Keratinocyte (primary cell): ENCODE measurements at regions not wholly inside any gene's neighbourhood (a gene's known extent, or its start where the extent isn't known, plus 50 kb on each side); places are given as distances from the start of the nearest gene placed in this dataset.

Source experiments
- DNase-seq: peaks from one replicate; pipeline ENCODE4 v3.0.0-alpha.2; 2011; ENCODE audit warnings: low read depth, missing footprints, low spot score
- FAIRE-seq: peaks from 2 replicates; lab custom pipeline; 2011; peaks lifted over from hg19 to GRCh38; lab: Jason Lieb, UNC
- H2AFZ ChIP-seq: 2 replicates; pipeline ENCODE4 v1.6.0; 2012; ENCODE audit warnings: low read length, control low read depth, inconsistent platforms; ENCODE audit not compliant: control insufficient read depth
- H3K27ac ChIP-seq: 2 replicates; pipeline ENCODE4 v1.5.1; 2011; ENCODE audit warnings: low read length; ENCODE audit not compliant: control insufficient read depth, insufficient read depth
- H3K27me3 ChIP-seq: 3 replicates; pipeline ENCODE4 v1.6.0; 2011; ENCODE audit warnings: low read length; ENCODE audit not compliant: control insufficient read depth, insufficient read depth; ENCODE audit errors: extremely low read depth
- H3K36me3 ChIP-seq, 2 experiments: 2 replicates in 1 of 2; 3 replicates in 1 of 2; pipeline ENCODE4 v1.5.1; 2011; ENCODE audit warnings: low read length in 2 of 2, mild to moderate bottlenecking in 1 of 2; ENCODE audit not compliant: control insufficient read depth in 2 of 2, insufficient read depth in 2 of 2; ENCODE audit errors: extremely low read depth in 1 of 2
- H3K4me1 ChIP-seq: 3 replicates; pipeline ENCODE4 v1.5.1; 2011; ENCODE audit warnings: low read length; ENCODE audit not compliant: control insufficient read depth, insufficient read depth; ENCODE audit errors: extremely low read depth
- H3K4me2 ChIP-seq: 3 replicates; pipeline ENCODE4 v1.6.0; 2011; ENCODE audit warnings: low read depth, low read length; ENCODE audit not compliant: control insufficient read depth, insufficient read depth; ENCODE audit errors: extremely low read depth
- H3K4me3 ChIP-seq, 3 experiments: fragments of 200-600 bp in 1 of 3; sonication (generic) in 1 of 3; 2 replicates in 2 of 3; 3 replicates in 1 of 3; pipeline ENCODE4 v1.5.1; 2011 to 2016; ENCODE audit warnings: low read length in 3 of 3, mild to moderate bottlenecking in 3 of 3, control low read depth in 2 of 3, inconsistent platforms in 1 of 3, low read depth in 1 of 3, mixed read lengths in 1 of 3, mixed run types in 1 of 3, moderate library complexity in 1 of 3; ENCODE audit not compliant: control insufficient read depth in 2 of 3, insufficient read depth in 2 of 3; ENCODE audit errors: extremely low read depth in 1 of 3
- H3K79me2 ChIP-seq: 2 replicates; pipeline ENCODE4 v1.6.0; 2012; ENCODE audit warnings: low read length; ENCODE audit not compliant: control insufficient read depth, insufficient read depth
- H3K9ac ChIP-seq: 3 replicates; pipeline ENCODE4 v1.6.0; 2011; ENCODE audit warnings: low read length; ENCODE audit not compliant: control insufficient read depth, insufficient read depth; ENCODE audit errors: extremely low read depth
- H3K9me1 ChIP-seq: 3 replicates; pipeline ENCODE4 v1.6.0; 2011; ENCODE audit warnings: low read length; ENCODE audit not compliant: control insufficient read depth, insufficient read depth; ENCODE audit errors: extremely low read depth
- H3K9me3 ChIP-seq: 2 replicates; pipeline ENCODE4 v1.5.1; 2012; ENCODE audit warnings: low read depth, low read length; ENCODE audit not compliant: control insufficient read depth
- H4K20me1 ChIP-seq: 3 replicates; pipeline ENCODE4 v1.6.0; 2011; ENCODE audit warnings: low read length; ENCODE audit not compliant: control insufficient read depth, insufficient read depth; ENCODE audit errors: extremely low read depth
- EZH2 ChIP-seq: IDR thresholded peaks from one replicate; pipeline ENCODE4 v1.6.1; 2012; ENCODE audit warnings: inconsistent platforms, mild to moderate bottlenecking, low read length, moderate library complexity
- dilution Hi-C: fragments of 300-500 bp; cut with MboI; formaldehyde crosslinking; loops from one replicate; pipeline ENCODE4 v1.7.0; 2020; ENCODE audit warnings: low sequenced_read_pairs; ENCODE audit not compliant: extremely low pct_ligation_motif_present
- TF ChIP-seq, protein P1 (sequence below), 3 experiments: IDR thresholded peaks in 1 of 3; conservative IDR thresholded peaks in 1 of 3; optimal IDR thresholded peaks in 1 of 3; 2 replicates in 2 of 3; 3 replicates in 1 of 3; pipeline versions ENCODE3 to v1.5.1; 2011; ENCODE audit warnings: low read length in 3 of 3, mild to moderate bottlenecking in 3 of 3, moderate library complexity in 2 of 3, control low read depth in 1 of 3, inconsistent platforms in 1 of 3; ENCODE audit not compliant: insufficient read depth in 2 of 3; ENCODE audit errors: extremely low read depth in 1 of 3

DNA sequence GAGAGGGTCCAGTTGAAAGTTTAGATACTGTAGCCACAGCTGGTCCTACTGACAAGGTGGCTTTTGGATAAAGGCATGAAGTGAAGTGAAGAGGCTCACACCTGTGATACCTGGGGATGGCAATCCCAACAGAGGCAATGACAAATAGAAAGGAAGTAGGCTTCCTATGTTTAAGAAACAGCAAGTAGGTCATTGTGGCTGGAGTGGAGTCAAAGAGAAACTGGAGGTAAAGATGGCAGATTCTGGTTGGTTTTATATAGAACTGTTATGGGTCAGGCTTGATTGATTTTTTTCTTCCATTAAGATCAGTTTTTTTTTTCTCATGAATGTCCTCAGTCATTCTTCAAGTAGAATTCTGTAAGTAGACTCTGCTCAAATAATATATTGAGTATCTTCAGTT lies 79.5 kb downstream of the ANXA1 start:
- dilution Hi-C loops = no loop called here
- Histone ChIP-seq H2AFZ (no peak overlapping the region), H3K4me1 (no peaks in the 10 kb centered on the region), H3K27ac (no peak overlapping the region), H3K4me3 (no peak overlapping the region), H3K79me2 (no peaks in the 10 kb centered on the region), H3K9me3 (no peaks in the 10 kb centered on the region), H3K27me3 (peaks cover 3% of the 10 kb centered on the region), H3K4me2 (no peak overlapping the region), H3K9me1 (no peaks in the 10 kb centered on the region), H3K9ac (no peak overlapping the region), H4K20me1 (no peaks in the 10 kb centered on the region), H3K36me3 (no peaks in the 10 kb centered on the region)
- no peak for FAIRE-seq
- no peak for TF ChIP-seq EZH2
- TF ChIP-seq, protein P1, sequence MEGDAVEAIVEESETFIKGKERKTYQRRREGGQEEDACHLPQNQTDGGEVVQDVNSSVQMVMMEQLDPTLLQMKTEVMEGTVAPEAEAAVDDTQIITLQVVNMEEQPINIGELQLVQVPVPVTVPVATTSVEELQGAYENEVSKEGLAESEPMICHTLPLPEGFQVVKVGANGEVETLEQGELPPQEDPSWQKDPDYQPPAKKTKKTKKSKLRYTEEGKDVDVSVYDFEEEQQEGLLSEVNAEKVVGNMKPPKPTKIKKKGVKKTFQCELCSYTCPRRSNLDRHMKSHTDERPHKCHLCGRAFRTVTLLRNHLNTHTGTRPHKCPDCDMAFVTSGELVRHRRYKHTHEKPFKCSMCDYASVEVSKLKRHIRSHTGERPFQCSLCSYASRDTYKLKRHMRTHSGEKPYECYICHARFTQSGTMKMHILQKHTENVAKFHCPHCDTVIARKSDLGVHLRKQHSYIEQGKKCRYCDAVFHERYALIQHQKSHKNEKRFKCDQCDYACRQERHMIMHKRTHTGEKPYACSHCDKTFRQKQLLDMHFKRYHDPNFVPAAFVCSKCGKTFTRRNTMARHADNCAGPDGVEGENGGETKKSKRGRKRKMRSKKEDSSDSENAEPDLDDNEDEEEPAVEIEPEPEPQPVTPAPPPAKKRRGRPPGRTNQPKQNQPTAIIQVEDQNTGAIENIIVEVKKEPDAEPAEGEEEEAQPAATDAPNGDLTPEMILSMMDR (optimal IDR thresholded peaks at IDR 0.05 in 1 of 3, IDR thresholded peaks at IDR 0.05 in 1 of 3, conservative IDR thresholded peaks at IDR 0.05 in 1 of 3; ENCODE audit: extremely low read depth in 1 of 3, insufficient read depth in 2 of 3, low read length in 3 of 3) = no peak
- DNase-seq = no peak

DNA sequence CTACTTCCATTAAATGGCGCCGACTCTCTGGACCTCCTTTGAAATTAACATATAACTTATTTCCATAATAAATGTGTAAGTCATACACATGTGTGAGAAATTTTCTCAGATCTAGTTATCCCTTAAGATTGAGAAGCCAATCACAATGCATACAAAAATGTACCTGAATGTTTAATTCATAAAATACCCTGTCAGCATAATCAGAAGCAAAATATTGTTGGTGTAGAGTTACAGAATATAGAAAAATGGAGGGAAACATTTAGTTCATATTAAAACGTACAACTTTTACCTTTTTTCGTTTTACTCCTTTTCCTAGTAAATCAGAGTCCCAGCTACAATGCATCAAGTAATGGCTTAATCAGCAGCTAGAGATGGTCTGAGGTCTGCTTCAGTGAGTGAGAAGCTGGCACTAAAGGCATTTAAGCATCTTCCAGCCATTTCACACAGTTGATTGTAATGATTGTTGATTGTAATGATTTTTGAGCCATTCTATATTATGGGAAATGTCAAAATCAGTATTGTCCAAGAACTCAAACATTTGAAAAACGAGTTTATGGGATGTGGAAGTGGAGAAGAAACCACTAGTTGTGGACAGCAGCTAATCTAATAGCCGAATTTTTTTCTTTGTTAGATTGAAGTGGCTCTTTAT lies 81.8 kb downstream of the ANXA1 start:
- DNase-seq (no peak), FAIRE-seq (no peak)
- Histone ChIP-seq H4K20me1 (no peaks in the 10 kb centered on the region), H3K4me1 (no peaks in the 10 kb centered on the region), H3K4me3 (no peak overlapping the region), H2AFZ (no peak overlapping the region), H3K79me2 (no peaks in the 10 kb centered on the region), H3K27ac (no peak overlapping the region), H3K4me2 (no peak overlapping the region), H3K9ac (no peak overlapping the region), H3K9me3 (no peaks in the 10 kb centered on the region), H3K36me3 (no peaks in the 10 kb centered on the region), H3K27me3 (peaks cover 3% of the 10 kb centered on the region), H3K9me1 (no peaks in the 10 kb centered on the region)
- dilution Hi-C loops = no loop called here
- TF ChIP-seq, protein P1 (optimal IDR thresholded peaks at IDR 0.05 in 1 of 3, IDR thresholded peaks at IDR 0.05 in 1 of 3, conservative IDR thresholded peaks at IDR 0.05 in 1 of 3; ENCODE audit: extremely low read depth in 1 of 3, insufficient read depth in 2 of 3, low read length in 3 of 3) = no peak
- no peak for TF ChIP-seq EZH2
